MM.1S (cell line): ENCODE measurements at regions not wholly inside any gene's neighbourhood (a gene's known extent, or its start where the extent isn't known, plus 50 kb on each side); places are given as distances from the start of the nearest gene placed in this dataset.

ENCODE experiments used
- CTCF ChIP-seq: fragments of 300-600 bp; sonication (generic); IDR thresholded peaks from 2 replicates; pipeline ENCODE4 v1.5.1; 2016; ENCODE audit warnings: antibody characterized with exemption, low read length, mixed read lengths
- EZH2 ChIP-seq: fragments of 300-600 bp; sonication (generic); optimal IDR thresholded peaks from 2 replicates; pipeline ENCODE3; 2017; ENCODE audit warnings: low read depth, mild to moderate bottlenecking, antibody characterized with exemption, low read length, mixed read lengths

DNA sequence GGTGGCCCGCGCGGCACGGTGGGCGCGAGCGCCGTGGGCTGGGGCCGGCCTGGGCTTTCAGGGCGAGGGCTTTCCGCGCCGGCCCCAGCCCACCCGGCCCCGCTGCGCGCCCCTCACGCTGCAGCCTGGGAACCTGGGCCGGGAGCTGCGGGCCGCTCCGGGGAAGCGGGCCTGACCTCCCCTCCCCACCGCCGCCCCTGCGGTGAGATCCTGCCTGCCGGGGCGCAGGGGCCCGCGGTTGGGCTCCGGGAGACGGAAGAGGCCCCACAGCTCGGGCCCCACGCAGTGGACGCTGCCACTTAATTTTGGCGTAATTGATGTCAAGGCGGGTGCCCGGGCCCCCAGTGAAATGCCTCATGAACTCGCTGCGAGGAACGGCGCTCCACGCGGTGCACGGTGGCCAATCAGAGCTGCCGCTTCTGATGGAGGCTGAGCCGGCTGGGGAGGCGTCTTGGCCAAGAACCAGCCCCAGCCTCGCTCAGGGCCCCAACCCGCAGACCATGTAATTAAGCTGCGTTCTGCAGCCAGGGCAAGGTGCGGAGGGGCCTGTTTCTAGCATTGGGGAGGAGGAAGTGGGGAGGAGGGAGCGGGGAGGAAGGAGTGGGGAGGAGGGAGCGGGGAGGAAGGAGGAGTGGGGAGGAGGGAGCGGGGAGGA lies 96.1 kb upstream of the BHLHE23 start:
- TF ChIP-seq CTCF (no peak), EZH2 (no peak)
